K562 (cell line): ENCODE measurements at regions not wholly inside any gene's neighbourhood (a gene's known extent, or its start where the extent isn't known, plus 50 kb on each side); places are given as distances from the start of the nearest gene placed in this dataset.
A peak's percentile ranks its signal among the peaks of the same experiment; 100 is the strongest.

Experiments used
- ARID2 ChIP-seq: fragments of 450-650 bp; IDR thresholded peaks from 2 replicates; pipeline ENCODE4 v1.6.1; 2017; ENCODE audit warnings: antibody characterized with exemption, mild to moderate bottlenecking
- CBFA2T2 ChIP-seq: fragments of 450-650 bp; conservative IDR thresholded peaks from 2 replicates; pipeline ENCODE4 v1.6.1; 2017; ENCODE audit warnings: mild to moderate bottlenecking
- HDAC3 ChIP-seq: fragments of 450-650 bp; IDR thresholded peaks from 2 replicates; pipeline ENCODE4 v1.6.1; 2018; ENCODE audit warnings: borderline replicate concordance, mild to moderate bottlenecking, moderate library complexity; ENCODE audit not compliant: partially characterized antibody
- HDGF ChIP-seq: fragments of 450-650 bp; IDR thresholded peaks from 2 replicates; pipeline ENCODE4 v1.6.1; 2016
- JUND ChIP-seq, 2 experiments: IDR thresholded peaks; 2 replicates in 1 of 2; 3 replicates in 1 of 2; pipeline ENCODE4 v1.6.1; 2011; ENCODE audit warnings: borderline replicate concordance in 2 of 2, low read depth in 2 of 2, low read length in 2 of 2, improper control_type of control experiment in 1 of 2, missing biosample characterization in 1 of 2, missing genetic modification characterization in 1 of 2, missing genetic modification reagents in 1 of 2
- KAT7 ChIP-seq: sonication (generic); formaldehyde crosslinking; IDR thresholded peaks from 2 replicates; pipeline ENCODE4 v1.8.0; 2022; ENCODE audit warnings: missing genetic modification reagents, mild to moderate bottlenecking, borderline replicate concordance
- KDM1A ChIP-seq, 2 experiments: fragments of 450-650 bp; IDR thresholded peaks; 2 replicates each; pipeline ENCODE4 v1.6.1; 2016; ENCODE audit warnings: mild to moderate bottlenecking in 2 of 2
- L3MBTL2 ChIP-seq: fragments of 450-650 bp; IDR thresholded peaks from 2 replicates; pipeline ENCODE4 v1.6.1; 2016; ENCODE audit warnings: mild to moderate bottlenecking, moderate library complexity
- NCOR1 ChIP-seq: fragments of 450-650 bp; IDR thresholded peaks from 2 replicates; pipeline ENCODE4 v1.6.1; 2016; ENCODE audit warnings: mild to moderate bottlenecking, moderate library complexity
- NRF1 ChIP-seq, 2 experiments: fragments of 450-650 bp; IDR thresholded peaks in 1 of 2; conservative IDR thresholded peaks in 1 of 2; 2 replicates each; pipeline ENCODE4 v1.6.1; 2014; ENCODE audit warnings: mild to moderate bottlenecking in 2 of 2
- NUFIP1 ChIP-seq: fragments of 450-650 bp; IDR thresholded peaks from 2 replicates; pipeline ENCODE4 v1.6.1; 2018; ENCODE audit not compliant: partially characterized antibody
- PHB2 ChIP-seq: fragments of 450-650 bp; IDR thresholded peaks from 2 replicates; pipeline ENCODE4 v1.6.1; 2017; ENCODE audit warnings: low read depth
- PRMT5 ChIP-seq: sonication (generic); formaldehyde crosslinking; IDR thresholded peaks from 2 replicates; pipeline ENCODE4 v1.5.0; 2020; ENCODE audit warnings: missing genetic modification reagents
- PRPF4 ChIP-seq: fragments of 200-400 bp; formaldehyde crosslinking; IDR thresholded peaks from one replicate; pipeline ENCODE4 v1.6.1; 2017; ENCODE audit warnings: low read length, low read depth, mild to moderate bottlenecking; ENCODE audit not compliant: insufficient read depth, poor library complexity, severe bottlenecking
- PYGO2 ChIP-seq: fragments of 450-650 bp; IDR thresholded peaks from 2 replicates; pipeline ENCODE4 v1.6.1; 2016; ENCODE audit warnings: mild to moderate bottlenecking, missing genetic modification characterization, moderate library complexity, missing compliant biosample characterization
- RBFOX2 ChIP-seq: fragments of 200-400 bp; formaldehyde crosslinking; IDR thresholded peaks from 2 replicates; pipeline ENCODE4 v1.6.1; 2017; ENCODE audit warnings: low read depth, mild to moderate bottlenecking, low read length, moderate library complexity
- SAFB ChIP-seq: fragments of 200-400 bp; formaldehyde crosslinking; IDR thresholded peaks from 2 replicates; pipeline ENCODE4 v1.6.1; 2017; ENCODE audit warnings: low read depth, low read length, borderline replicate concordance
- SIX5 ChIP-seq, 2 experiments: IDR thresholded peaks; 2 replicates each; pipeline ENCODE4 v1.6.1; 2011; ENCODE audit warnings: low read length in 2 of 2, borderline replicate concordance in 1 of 2, low read depth in 1 of 2, mild to moderate bottlenecking in 1 of 2, moderate library complexity in 1 of 2; ENCODE audit not compliant: insufficient read depth in 1 of 2
- SMARCA4 ChIP-seq: fragments of 450-650 bp; IDR thresholded peaks from 2 replicates; pipeline ENCODE4 v1.6.1; 2016
- SMARCE1 ChIP-seq: fragments of 450-650 bp; IDR thresholded peaks from 2 replicates; pipeline ENCODE4 v1.7.1; 2016; ENCODE audit warnings: mild to moderate bottlenecking
- THRAP3 ChIP-seq: fragments of 450-650 bp; IDR thresholded peaks from 2 replicates; pipeline ENCODE4 v1.6.1; 2016; ENCODE audit warnings: mild to moderate bottlenecking, inconsistent platforms, borderline replicate concordance
- ZFX ChIP-seq: sonication (generic); formaldehyde crosslinking; IDR thresholded peaks from 2 replicates; pipeline ENCODE4 v1.8.0; 2022; ENCODE audit warnings: mild to moderate bottlenecking, missing genetic modification reagents, moderate library complexity
- TF ChIP-seq, protein P1 (sequence below): fragments of 450-650 bp; conservative IDR thresholded peaks from 2 replicates; pipeline ENCODE4 v1.6.1; 2016; ENCODE audit warnings: missing genetic modification characterization, low read depth, mild to moderate bottlenecking, control low read depth, missing compliant biosample characterization
- TF ChIP-seq, protein P2 (sequence below): fragments of 250-450 bp; sonication (Bioruptor Pico); IDR thresholded peaks from 2 replicates; pipeline ENCODE4 v1.8.0; 2021; ENCODE audit warnings: mild to moderate bottlenecking, moderate library complexity
- TF ChIP-seq, protein P3 (sequence below): fragments of 250-450 bp; sonication (Bioruptor Pico); IDR thresholded peaks from 2 replicates; pipeline ENCODE4 v1.4.0; 2020; ENCODE audit warnings: borderline replicate concordance

DNA sequence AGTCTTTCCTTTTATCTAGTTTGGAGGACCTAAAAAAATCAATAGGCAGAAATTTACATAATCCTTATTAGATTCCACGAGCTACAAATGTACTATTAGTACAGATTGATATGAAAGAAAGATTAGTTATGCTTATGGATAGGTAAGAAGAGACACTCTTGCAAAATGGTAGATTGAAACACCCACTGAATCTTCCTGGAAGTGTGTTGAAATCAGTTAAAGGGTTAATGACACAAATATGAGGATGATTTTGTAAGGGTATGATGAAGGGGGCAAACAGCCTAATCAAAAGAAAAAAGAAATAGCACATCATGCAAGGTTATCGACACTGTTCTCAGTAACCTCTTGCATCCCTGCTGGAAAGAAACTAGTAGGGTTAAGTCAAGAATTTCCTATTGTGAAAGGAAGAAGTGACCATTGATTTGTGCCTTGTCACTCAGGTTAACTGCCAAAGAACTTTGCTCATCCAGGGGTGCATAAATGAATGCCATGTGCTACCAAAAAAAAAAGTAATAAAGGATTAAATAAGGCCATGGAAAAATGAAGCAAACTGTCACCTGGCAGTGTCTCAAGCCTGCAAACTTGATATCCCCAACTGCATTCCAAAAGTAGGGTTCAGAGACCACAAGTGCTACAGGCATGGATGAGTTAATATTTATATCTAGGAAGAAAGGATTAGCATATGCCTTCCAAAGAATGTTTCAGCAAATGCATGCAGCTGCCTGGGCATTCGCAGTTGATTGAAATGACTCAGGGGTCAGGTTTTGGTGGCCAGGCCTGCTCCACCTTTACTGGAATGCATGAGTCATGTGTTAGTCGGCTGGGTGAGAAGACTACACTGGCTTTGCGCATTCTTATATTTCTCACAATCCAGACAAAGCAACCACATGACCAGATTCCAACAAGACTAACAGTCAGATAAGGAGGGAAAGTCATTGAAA, 78.3 kb upstream of the ATXN3L start (continued):
- TF ChIP-seq, protein P1, sequence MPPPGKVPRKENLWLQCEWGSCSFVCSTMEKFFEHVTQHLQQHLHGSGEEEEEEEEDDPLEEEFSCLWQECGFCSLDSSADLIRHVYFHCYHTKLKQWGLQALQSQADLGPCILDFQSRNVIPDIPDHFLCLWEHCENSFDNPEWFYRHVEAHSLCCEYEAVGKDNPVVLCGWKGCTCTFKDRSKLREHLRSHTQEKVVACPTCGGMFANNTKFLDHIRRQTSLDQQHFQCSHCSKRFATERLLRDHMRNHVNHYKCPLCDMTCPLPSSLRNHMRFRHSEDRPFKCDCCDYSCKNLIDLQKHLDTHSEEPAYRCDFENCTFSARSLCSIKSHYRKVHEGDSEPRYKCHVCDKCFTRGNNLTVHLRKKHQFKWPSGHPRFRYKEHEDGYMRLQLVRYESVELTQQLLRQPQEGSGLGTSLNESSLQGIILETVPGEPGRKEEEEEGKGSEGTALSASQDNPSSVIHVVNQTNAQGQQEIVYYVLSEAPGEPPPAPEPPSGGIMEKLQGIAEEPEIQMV (tag) = no peak
- TF ChIP-seq JUND (IDR thresholded peaks at IDR 0.05; ENCODE audit: borderline replicate concordance, low read depth, low read length) (peak; percentile 90), JUND (tag; IDR thresholded peaks at IDR 0.05; ENCODE audit: borderline replicate concordance, low read depth, low read length) (peak; percentile 76; the same call in 1 of the 3 replicates), L3MBTL2 (0 out of 2 replicates have a peak, but pooled peaks have one; percentile 33), HDAC3 (no peak), PHB2 (no peak), HDGF (no peak), SAFB (no peak), PYGO2 (tag) (no peak), PRMT5 (no peak), ZFX (CRISPR knock-in tag) (no peak), PRPF4 (no peak), THRAP3 (no peak), SMARCE1 (peak; percentile 49; the same call in 1 of the 2 replicates), SMARCA4 (peak; percentile 56; the same call in 1 of the 2 replicates), NCOR1 (peak; percentile 32; the same call in 1 of the 2 replicates), CBFA2T2 (peak; percentile 12; the same call in 1 of the 2 replicates), KAT7 (no peak), KDM1A (IDR thresholded peaks at IDR 0.05) (peak; percentile 36 to 50; a peak in 3 of 4 replicates), SIX5 (IDR thresholded peaks at IDR 0.05; ENCODE audit: borderline replicate concordance in 1 of 2, insufficient read depth in 1 of 2, low read depth in 1 of 2, low read length in 2 of 2) (no peak), NRF1 (conservative IDR thresholded peaks at IDR 0.05 in 1 of 2, IDR thresholded peaks at IDR 0.05 in 1 of 2) (peak; percentile 49 to 61), RBFOX2 (no peak), NUFIP1 (no peak), ARID2 (no peak)
- TF ChIP-seq, protein P2, sequence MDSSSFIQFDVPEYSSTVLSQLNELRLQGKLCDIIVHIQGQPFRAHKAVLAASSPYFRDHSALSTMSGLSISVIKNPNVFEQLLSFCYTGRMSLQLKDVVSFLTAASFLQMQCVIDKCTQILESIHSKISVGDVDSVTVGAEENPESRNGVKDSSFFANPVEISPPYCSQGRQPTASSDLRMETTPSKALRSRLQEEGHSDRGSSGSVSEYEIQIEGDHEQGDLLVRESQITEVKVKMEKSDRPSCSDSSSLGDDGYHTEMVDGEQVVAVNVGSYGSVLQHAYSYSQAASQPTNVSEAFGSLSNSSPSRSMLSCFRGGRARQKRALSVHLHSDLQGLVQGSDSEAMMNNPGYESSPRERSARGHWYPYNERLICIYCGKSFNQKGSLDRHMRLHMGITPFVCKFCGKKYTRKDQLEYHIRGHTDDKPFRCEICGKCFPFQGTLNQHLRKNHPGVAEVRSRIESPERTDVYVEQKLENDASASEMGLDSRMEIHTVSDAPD (CRISPR knock-in tag) = no peak
- TF ChIP-seq, protein P3, sequence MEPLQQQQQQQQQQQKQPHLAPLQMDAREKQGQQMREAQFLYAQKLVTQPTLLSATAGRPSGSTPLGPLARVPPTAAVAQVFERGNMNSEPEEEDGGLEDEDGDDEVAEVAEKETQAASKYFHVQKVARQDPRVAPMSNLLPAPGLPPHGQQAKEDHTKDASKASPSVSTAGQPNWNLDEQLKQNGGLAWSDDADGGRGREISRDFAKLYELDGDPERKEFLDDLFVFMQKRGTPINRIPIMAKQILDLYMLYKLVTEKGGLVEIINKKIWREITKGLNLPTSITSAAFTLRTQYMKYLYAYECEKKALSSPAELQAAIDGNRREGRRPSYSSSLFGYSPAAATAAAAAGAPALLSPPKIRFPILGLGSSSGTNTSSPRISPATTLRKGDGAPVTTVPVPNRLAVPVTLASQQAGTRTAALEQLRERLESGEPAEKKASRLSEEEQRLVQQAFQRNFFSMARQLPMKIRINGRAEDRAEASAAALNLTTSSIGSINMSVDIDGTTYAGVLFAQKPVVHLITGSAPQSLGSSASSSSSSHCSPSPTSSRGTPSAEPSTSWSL = no peak
